GM23248 (cell line): ENCODE measurements at regions not wholly inside any gene's neighbourhood (a gene's known extent, or its start where the extent isn't known, plus 50 kb on each side); places are given as distances from the start of the nearest gene placed in this dataset.

Experiments
- EZH2 ChIP-seq: fragments of 200-600 bp; sonication (generic); IDR thresholded peaks from 2 replicates; pipeline ENCODE4 v1.6.1; 2018; ENCODE audit warnings: antibody characterized with exemption, mild to moderate bottlenecking; ENCODE audit not compliant: insufficient read depth, poor library complexity, severe bottlenecking
- EZH2phosphoT487 ChIP-seq: fragments of 200-600 bp; sonication (generic); IDR thresholded peaks from 2 replicates; pipeline ENCODE4 v1.6.1; 2018; ENCODE audit warnings: antibody characterized with exemption, moderate library complexity, mild to moderate bottlenecking, low read depth; ENCODE audit not compliant: insufficient read depth

DNA sequence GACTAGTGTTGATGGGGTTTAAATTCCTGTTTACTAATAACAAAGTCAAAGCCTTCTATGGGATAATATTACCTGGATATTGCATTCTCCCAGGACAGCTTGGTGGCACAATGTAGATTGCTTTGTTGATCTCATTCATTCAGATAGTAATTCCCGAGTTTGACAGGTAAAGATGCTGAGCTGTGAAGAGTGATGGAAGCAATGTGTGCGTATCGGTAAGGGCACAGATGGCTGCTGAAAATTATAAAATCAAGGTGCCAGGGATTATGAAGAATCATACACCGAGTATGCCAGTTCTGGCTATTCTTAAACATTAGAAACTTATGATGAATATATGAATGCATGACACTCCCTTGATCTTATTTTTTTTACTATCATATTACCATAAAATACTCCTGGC, 100.6 kb upstream of the CNTNAP4 start:
- TF ChIP-seq EZH2 = no peak
- TF ChIP-seq EZH2phosphoT487 = no peak
